Loucy (cell line): ENCODE measurements at regions not wholly inside any gene's neighbourhood (a gene's known extent, or its start where the extent isn't known, plus 50 kb on each side); places are given as distances from the start of the nearest gene placed in this dataset.

ENCODE experiments used
- H2AFZ ChIP-seq: fragments of 200-600 bp; sonication (generic); 2 replicates; pipeline ENCODE4 v1.6.0; 2016; ENCODE audit warnings: antibody characterized with exemption, mild to moderate bottlenecking, low read length, moderate library complexity
- H3F3A ChIP-seq: fragments of 200-600 bp; 2 replicates; pipeline ENCODE4 v1.6.0; 2016; ENCODE audit warnings: antibody characterized with exemption, low read depth, mild to moderate bottlenecking
- H3K27me3 ChIP-seq: fragments of 200-600 bp; sonication (generic); 2 replicates; pipeline ENCODE4 v1.6.1; 2014; ENCODE audit warnings: low read length, mild to moderate bottlenecking; ENCODE audit not compliant: insufficient read depth, poor library complexity, severe bottlenecking
- H3K36me3 ChIP-seq: fragments of 200-600 bp; sonication (generic); 2 replicates; pipeline ENCODE4 v1.6.1; 2016; ENCODE audit warnings: low read length; ENCODE audit not compliant: insufficient read depth
- H3K4me1 ChIP-seq: fragments of 200-600 bp; sonication (generic); 2 replicates; pipeline ENCODE4 v1.5.1; 2014; ENCODE audit warnings: low read length, mild to moderate bottlenecking; ENCODE audit not compliant: insufficient read depth, poor library complexity, severe bottlenecking
- H3K4me2 ChIP-seq: fragments of 200-600 bp; sonication (generic); 2 replicates; pipeline ENCODE4 v1.6.0; 2014; ENCODE audit warnings: antibody characterized with exemption, low read length, low read depth, mild to moderate bottlenecking; ENCODE audit not compliant: poor library complexity, severe bottlenecking
- H3K4me3 ChIP-seq: fragments of 200-600 bp; sonication (generic); 2 replicates; pipeline ENCODE4 v1.5.1; 2014; ENCODE audit warnings: low read length, mild to moderate bottlenecking, mixed read lengths; ENCODE audit not compliant: poor library complexity, severe bottlenecking
- H3K79me2 ChIP-seq: fragments of 200-600 bp; sonication (generic); 2 replicates; pipeline ENCODE4 v1.6.1; 2014; ENCODE audit warnings: low read length; ENCODE audit not compliant: insufficient read depth
- H3K9ac ChIP-seq: fragments of 200-600 bp; sonication (generic); 2 replicates; pipeline ENCODE4 v1.6.0; 2014; ENCODE audit warnings: mild to moderate bottlenecking, low read depth, low read length, moderate library complexity; ENCODE audit not compliant: poor library complexity, severe bottlenecking
- H3K9me2 ChIP-seq: fragments of 200-600 bp; sonication (generic); replicated peaks from 2 replicates; pipeline ENCODE4 v1.6.1; 2016; ENCODE audit warnings: low read depth, low read length, mixed read lengths
- H3K9me3 ChIP-seq: fragments of 200-600 bp; sonication (generic); 2 replicates; pipeline ENCODE4 v1.6.1; 2014; ENCODE audit warnings: mild to moderate bottlenecking, antibody characterized with exemption, low read length, low read depth; ENCODE audit not compliant: insufficient read depth
- H4K20me1 ChIP-seq: fragments of 200-600 bp; sonication (generic); 2 replicates; pipeline ENCODE4 v1.6.0; 2014; ENCODE audit warnings: antibody characterized with exemption, low read length, mild to moderate bottlenecking; ENCODE audit not compliant: insufficient read depth, poor library complexity, severe bottlenecking
- EZH2phosphoT487 ChIP-seq: fragments of 200-600 bp; IDR thresholded peaks from 2 replicates; pipeline ENCODE4 v1.6.1; 2018; ENCODE audit warnings: antibody characterized with exemption, mild to moderate bottlenecking, moderate library complexity, borderline replicate concordance
- TF ChIP-seq, protein P1 (sequence below): fragments of 200-600 bp; sonication (generic); conservative IDR thresholded peaks from 2 replicates; pipeline ENCODE4 v1.5.1; 2014; ENCODE audit warnings: mild to moderate bottlenecking, antibody characterized with exemption, low read length

DNA sequence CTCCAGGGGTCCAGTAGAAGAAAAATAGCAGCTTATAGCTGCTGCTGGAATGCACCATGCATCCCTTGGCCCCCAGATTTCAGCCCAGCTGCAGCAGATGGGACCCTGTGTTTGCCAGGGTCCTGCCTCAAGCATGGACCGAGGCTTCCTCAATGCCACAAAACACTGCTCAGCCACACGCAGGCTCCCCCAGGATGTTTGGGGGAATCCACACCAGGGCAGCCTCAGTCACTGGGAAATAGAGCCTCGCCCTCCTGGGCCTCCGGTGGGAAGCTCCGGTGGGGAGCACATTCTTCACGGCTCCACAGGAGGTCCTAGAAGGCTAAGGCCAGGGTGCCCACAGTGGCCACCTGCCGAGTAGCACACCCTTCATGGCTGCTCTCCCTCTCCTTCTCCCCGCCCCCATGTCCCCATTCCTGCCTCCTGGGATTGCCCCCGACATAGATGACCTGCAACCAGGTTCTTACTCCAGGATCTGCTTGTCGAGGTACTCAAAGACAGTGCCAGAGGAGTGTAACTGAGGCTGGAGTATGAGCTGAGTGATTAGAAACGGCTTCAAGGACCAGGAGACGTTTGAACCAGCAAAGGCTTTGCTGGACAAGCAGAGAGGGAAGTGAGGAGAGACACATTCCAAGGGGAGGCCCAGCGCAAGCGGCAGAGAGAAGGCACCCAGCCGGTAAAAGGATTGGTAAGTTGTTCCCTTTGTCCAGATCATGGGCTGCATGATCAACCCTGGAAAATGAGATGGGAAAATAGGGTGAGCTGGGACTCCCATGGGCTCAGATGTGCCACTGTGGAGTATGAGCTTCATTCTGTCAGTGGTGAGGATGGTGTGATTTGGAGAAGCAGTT is 110.7 kb upstream of the UQCRFS1 start:
- Histone ChIP-seq H3K4me1 (no peaks in the 10 kb centered on the region), H3K4me2 (no peak overlapping the region), H3K79me2 (no peaks in the 10 kb centered on the region), H3K9me3 (no peaks in the 10 kb centered on the region; the same call in 1 of the 2 replicates), H3K9me2 (no peaks in the 10 kb centered on the region), H3K9ac (no peak overlapping the region), H2AFZ (no peak overlapping the region), H3K36me3 (no peaks in the 10 kb centered on the region), H4K20me1 (no peaks in the 10 kb centered on the region), H3K27me3 (no peaks in the 10 kb centered on the region), H3K4me3 (no peak overlapping the region), H3F3A (no peaks in the 10 kb centered on the region)
- TF ChIP-seq EZH2phosphoT487: no peak
- TF ChIP-seq, protein P1, sequence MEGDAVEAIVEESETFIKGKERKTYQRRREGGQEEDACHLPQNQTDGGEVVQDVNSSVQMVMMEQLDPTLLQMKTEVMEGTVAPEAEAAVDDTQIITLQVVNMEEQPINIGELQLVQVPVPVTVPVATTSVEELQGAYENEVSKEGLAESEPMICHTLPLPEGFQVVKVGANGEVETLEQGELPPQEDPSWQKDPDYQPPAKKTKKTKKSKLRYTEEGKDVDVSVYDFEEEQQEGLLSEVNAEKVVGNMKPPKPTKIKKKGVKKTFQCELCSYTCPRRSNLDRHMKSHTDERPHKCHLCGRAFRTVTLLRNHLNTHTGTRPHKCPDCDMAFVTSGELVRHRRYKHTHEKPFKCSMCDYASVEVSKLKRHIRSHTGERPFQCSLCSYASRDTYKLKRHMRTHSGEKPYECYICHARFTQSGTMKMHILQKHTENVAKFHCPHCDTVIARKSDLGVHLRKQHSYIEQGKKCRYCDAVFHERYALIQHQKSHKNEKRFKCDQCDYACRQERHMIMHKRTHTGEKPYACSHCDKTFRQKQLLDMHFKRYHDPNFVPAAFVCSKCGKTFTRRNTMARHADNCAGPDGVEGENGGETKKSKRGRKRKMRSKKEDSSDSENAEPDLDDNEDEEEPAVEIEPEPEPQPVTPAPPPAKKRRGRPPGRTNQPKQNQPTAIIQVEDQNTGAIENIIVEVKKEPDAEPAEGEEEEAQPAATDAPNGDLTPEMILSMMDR: no peak

DNA sequence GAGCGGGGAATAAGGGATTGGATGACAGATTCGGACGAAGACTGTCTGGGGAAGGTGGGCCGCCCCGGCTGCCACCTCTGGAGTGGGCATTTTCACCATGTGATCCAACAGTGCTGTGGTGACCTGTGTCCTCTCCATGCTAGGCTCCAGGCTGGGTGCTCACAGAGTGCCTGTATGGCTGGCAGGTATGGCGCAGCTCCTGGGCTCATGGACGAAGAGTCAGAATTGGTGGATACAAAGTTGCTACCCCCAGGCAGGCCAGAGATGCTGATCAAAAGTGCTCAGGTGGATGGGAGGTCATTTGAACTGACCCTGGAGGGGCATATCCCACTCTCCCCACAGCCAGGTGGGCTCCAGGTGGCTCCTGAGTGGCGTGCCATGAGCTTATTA is 111.3 kb upstream of the UQCRFS1 start:
- Histone ChIP-seq H3F3A (no peaks in the 10 kb centered on the region), H3K4me1 (no peaks in the 10 kb centered on the region), H3K36me3 (no peaks in the 10 kb centered on the region), H3K27me3 (no peaks in the 10 kb centered on the region), H3K9me3 (no peaks in the 10 kb centered on the region; the same call in 1 of the 2 replicates), H3K9me2 (no peaks in the 10 kb centered on the region), H4K20me1 (no peaks in the 10 kb centered on the region), H3K79me2 (no peaks in the 10 kb centered on the region), H2AFZ (no peak overlapping the region), H3K9ac (no peak overlapping the region), H3K4me3 (no peak overlapping the region), H3K4me2 (no peak overlapping the region)
- no peak for TF ChIP-seq EZH2phosphoT487
- TF ChIP-seq, protein P1: no peak

DNA sequence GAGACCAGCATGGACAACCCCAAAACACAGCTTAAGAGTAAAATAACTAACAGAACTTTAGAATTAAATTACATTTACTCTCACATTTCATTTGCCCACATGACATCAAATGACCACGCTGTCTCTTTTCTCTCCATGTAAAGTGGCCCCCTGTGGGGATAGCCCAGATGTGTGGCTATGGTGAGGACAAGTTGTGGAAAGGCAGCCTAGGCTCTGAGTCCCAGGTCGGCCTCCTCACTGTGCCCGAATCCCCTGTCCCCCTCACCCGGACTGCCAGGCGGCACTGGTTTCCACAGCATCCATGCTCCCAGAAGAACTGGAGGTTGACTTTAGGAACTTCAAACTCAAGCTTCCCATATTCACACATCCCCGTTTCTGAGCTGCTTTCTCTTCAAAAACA is 111.8 kb upstream of the UQCRFS1 start:
- Histone ChIP-seq H2AFZ (no peak overlapping the region), H3K9ac (no peak overlapping the region), H3K4me1 (no peaks in the 10 kb centered on the region), H3K4me2 (no peak overlapping the region), H4K20me1 (no peaks in the 10 kb centered on the region), H3K27me3 (no peaks in the 10 kb centered on the region), H3K36me3 (no peaks in the 10 kb centered on the region), H3F3A (no peaks in the 10 kb centered on the region), H3K4me3 (no peak overlapping the region), H3K9me2 (no peaks in the 10 kb centered on the region), H3K9me3 (no peaks in the 10 kb centered on the region; the same call in 1 of the 2 replicates), H3K79me2 (no peaks in the 10 kb centered on the region)
- TF ChIP-seq EZH2phosphoT487: no peak
- TF ChIP-seq, protein P1: no peak
